ENCODE measurements at regions not wholly inside any gene's neighbourhood (a gene's known extent, or its start where the extent isn't known, plus 50 kb on each side); places are given as distances from the start of the nearest gene placed in this dataset.

- no peak overlapping the region for H3K4me3 ChIP-seq (replicated peaks; ENCODE audit: insufficient read depth, low read length)
- no peak overlapping the region for H3K27ac ChIP-seq (replicated peaks)
- no peak for DNase-seq (ENCODE audit: low read depth in 1 of 2, low spot score in 1 of 2)
- TF ChIP-seq POLR2AphosphoS5 (IDR thresholded peaks at IDR 0.05; ENCODE audit: low read depth) (no peak), REST (IDR thresholded peaks at IDR 0.05; ENCODE audit: insufficient replicate concordance, low read depth) (no peak), GABPA (IDR thresholded peaks at IDR 0.05; ENCODE audit: low read depth) (no peak), CTCF (IDR thresholded peaks at IDR 0.05; ENCODE audit: insufficient read depth, low read length) (no peak), SPI1 (IDR thresholded peaks at IDR 0.05; ENCODE audit: borderline replicate concordance, low read depth) (no peak)
- no peaks in the 10 kb centered on the region for H3K27me3 ChIP-seq (ENCODE audit: insufficient read depth, poor library complexity, severe bottlenecking)
Observed at GRCh38 chr18:8503248-8503647, 106.0 kb upstream of the RAB12 start.

- no peak for DNase-seq (ENCODE audit: low read depth in 1 of 2, low spot score in 1 of 2)
- TF ChIP-seq SPI1 (IDR thresholded peaks at IDR 0.05; ENCODE audit: borderline replicate concordance, low read depth), result no peak
- no peak for TF ChIP-seq GABPA (IDR thresholded peaks at IDR 0.05; ENCODE audit: low read depth)
- TF ChIP-seq POLR2AphosphoS5 (IDR thresholded peaks at IDR 0.05; ENCODE audit: low read depth), result no peak
- TF ChIP-seq REST (IDR thresholded peaks at IDR 0.05; ENCODE audit: insufficient replicate concordance, low read depth), result no peak
- no peak for TF ChIP-seq CTCF (IDR thresholded peaks at IDR 0.05; ENCODE audit: insufficient read depth, low read length)
Observed at GRCh38 chr18:8504424-8504823, 104.8 kb upstream of the RAB12 start.

GRCh38 chr18:8504880-8505435 is 104.3 kb upstream of the RAB12 start:
- no peak for TF ChIP-seq POLR2AphosphoS5 (IDR thresholded peaks at IDR 0.05; ENCODE audit: low read depth)
- no peak overlapping the region for H3K27ac ChIP-seq (replicated peaks)
- no peaks in the 10 kb centered on the region for H3K27me3 ChIP-seq (ENCODE audit: insufficient read depth, poor library complexity, severe bottlenecking)
- H3K4me3 ChIP-seq (replicated peaks; ENCODE audit: insufficient read depth, low read length), result no peak overlapping the region
- DNase-seq (ENCODE audit: low read depth in 1 of 2, low spot score in 1 of 2), result no peak

More at GRCh38 chr18:8504424-8504823, 104.8 kb upstream of the RAB12 start:
- Histone ChIP-seq H3K27me3 (ENCODE audit: insufficient read depth, poor library complexity, severe bottlenecking) (no peaks in the 10 kb centered on the region), H3K4me3 (replicated peaks; ENCODE audit: insufficient read depth, low read length) (no peak overlapping the region), H3K27ac (replicated peaks) (no peak overlapping the region)

- no peak for DNase-seq (ENCODE audit: low read depth in 1 of 2, low spot score in 1 of 2)
- Histone ChIP-seq H3K4me3 (replicated peaks; ENCODE audit: insufficient read depth, low read length) (no peak overlapping the region), H3K27ac (replicated peaks) (no peak overlapping the region), H3K27me3 (ENCODE audit: insufficient read depth, poor library complexity, severe bottlenecking) (no peaks in the 10 kb centered on the region)
- no peak for TF ChIP-seq POLR2AphosphoS5 (IDR thresholded peaks at IDR 0.05; ENCODE audit: low read depth)
- TF ChIP-seq REST (IDR thresholded peaks at IDR 0.05; ENCODE audit: insufficient replicate concordance, low read depth), result no peak
- no peak for TF ChIP-seq SPI1 (IDR thresholded peaks at IDR 0.05; ENCODE audit: borderline replicate concordance, low read depth)
- TF ChIP-seq GABPA (IDR thresholded peaks at IDR 0.05; ENCODE audit: low read depth), result no peak
- TF ChIP-seq CTCF (IDR thresholded peaks at IDR 0.05; ENCODE audit: insufficient read depth, low read length), result no peak
Observed at GRCh38 chr18:8506251-8507049, 102.8 kb upstream of the RAB12 start.

Data from HL-60 (cell line).